GM12878 (cell line): ENCODE measurements at regions not wholly inside any gene's neighbourhood (a gene's known extent, or its start where the extent isn't known, plus 50 kb on each side); places are given as distances from the start of the nearest gene placed in this dataset.

ENCODE experiments used
- ATAC-seq: fragments of 200-7000 bp; cut with Tn5 transposase; 3 replicates; pipeline ENCODE4 v1.9.1; 2020; ENCODE audit warnings: mild to moderate bottlenecking, moderate library complexity
- BruUV-seq: library from RNA; stranded (reverse); fragments of 400-500 nt; replicated peaks from 2 replicates; lab custom pipeline; 2021; lab: Mats Ljungman, UMichigan
- CTCF ChIA-PET: fragments of 300-600 bp; sonication (Branson Sonifier 250); formaldehyde crosslinking; extraction: SDS; loops from one replicate; lab custom pipeline; 2021; ENCODE audit warnings: inconsistent platforms; lab: Yijun Ruan, JAX
- POLR2A ChIA-PET: fragments of 350-600 bp; formaldehyde crosslinking; extraction: SDS; loops from one replicate; lab custom pipeline; 2021; ENCODE audit warnings: inconsistent platforms; lab: Charles Lee
- RAD21 ChIA-PET: fragments of 300-600 bp; sonication (Branson Sonifier 250); formaldehyde crosslinking; loops from one replicate; lab custom pipeline; 2023; ENCODE audit warnings: antibody characterized with exemption; ENCODE audit not compliant: unreplicated experiment; lab: Charles Lee
- SMC1A ChIA-PET: fragments of 300-600 bp; sonication (Branson Sonifier 250); formaldehyde crosslinking; loops from one replicate; lab custom pipeline; 2023; ENCODE audit not compliant: unreplicated experiment, uncharacterized antibody; lab: Charles Lee
- DNase-seq: peaks from one replicate; pipeline ENCODE4 v3.0.0-alpha.2; 2011; ENCODE audit warnings: low read depth, low spot score
- FAIRE-seq: peaks from 3 replicates; lab custom pipeline; 2011; peaks lifted over from hg19 to GRCh38; lab: Jason Lieb, UNC
- H2AFZ ChIP-seq: 2 replicates; pipeline ENCODE4 v1.6.0; 2011; ENCODE audit warnings: low read depth, low read length, control low read depth; ENCODE audit not compliant: control insufficient read depth
- H3K27ac ChIP-seq: 2 replicates; pipeline ENCODE4 v1.5.1; 2011; ENCODE audit warnings: control low read depth; ENCODE audit not compliant: control insufficient read depth, insufficient read depth
- H3K27me3 ChIP-seq, 2 experiments: replicated peaks in 1 of 2; 2 replicates each; pipeline versions ENCODE4 v1.6.0 to v1.6.1; 2011; ENCODE audit warnings: low read length in 1 of 2; ENCODE audit not compliant: control insufficient read depth in 2 of 2, insufficient read depth in 2 of 2
- H3K36me3 ChIP-seq, 2 experiments: 2 replicates each; pipeline ENCODE4 v1.5.1; 2011; ENCODE audit warnings: low read length in 1 of 2; ENCODE audit not compliant: control insufficient read depth in 2 of 2, insufficient read depth in 2 of 2
- H3K4me1 ChIP-seq: 2 replicates; pipeline ENCODE4 v1.6.1; 2011; ENCODE audit warnings: mild to moderate bottlenecking, low read length, moderate library complexity, mixed read lengths; ENCODE audit not compliant: control insufficient read depth, insufficient read depth
- H3K4me2 ChIP-seq: 2 replicates; pipeline ENCODE4 v1.6.0; 2011; ENCODE audit warnings: control low read depth; ENCODE audit not compliant: control insufficient read depth, insufficient read depth
- H3K4me3 ChIP-seq: fragments of 200-600 bp; sonication (generic); 2 replicates; pipeline ENCODE4 v1.5.1; 2016
- H3K79me2 ChIP-seq: 2 replicates; pipeline ENCODE4 v1.6.0; 2011; ENCODE audit warnings: low read length; ENCODE audit not compliant: control insufficient read depth, insufficient read depth
- H3K9ac ChIP-seq: 2 replicates; pipeline ENCODE4 v1.8.0; 2011; ENCODE audit warnings: low read length, control low read depth, mixed read lengths; ENCODE audit not compliant: control insufficient read depth, insufficient read depth
- H3K9me3 ChIP-seq: replicated peaks from 3 replicates; pipeline ENCODE4 v1.5.1; 2011; ENCODE audit warnings: mild to moderate bottlenecking, low read length; ENCODE audit not compliant: control insufficient read depth, insufficient read depth
- H4K20me1 ChIP-seq: 2 replicates; pipeline ENCODE4 v1.6.0; 2011; ENCODE audit not compliant: control insufficient read depth, insufficient read depth
- NFYB ChIP-seq: IDR thresholded peaks from 2 replicates; pipeline ENCODE4 v1.6.1; 2011; ENCODE audit warnings: low read depth, mild to moderate bottlenecking, low read length, improper control_type of control experiment, moderate library complexity; ENCODE audit not compliant: insufficient read depth
- PKNOX1 ChIP-seq: fragments of 450-650 bp; IDR thresholded peaks from 2 replicates; pipeline ENCODE4 v1.6.1; 2016; ENCODE audit warnings: mild to moderate bottlenecking
- POLR2A ChIP-seq: IDR thresholded peaks from 2 replicates; pipeline ENCODE4 v1.6.1; 2011; ENCODE audit warnings: low read depth, mild to moderate bottlenecking, low read length
- POU2F2 ChIP-seq: IDR thresholded peaks from 3 replicates; pipeline ENCODE4 v1.6.1; 2011; ENCODE audit warnings: low read depth, mild to moderate bottlenecking, low read length, borderline replicate concordance
- ZZZ3 ChIP-seq: IDR thresholded peaks from 2 replicates; pipeline ENCODE4 v1.6.1; 2011; ENCODE audit warnings: low read depth; ENCODE audit not compliant: control insufficient read depth, insufficient read length
- WGBS: methylation state at CpG from one replicate; pipeline ENCODE4 v1.1.6; 2016; ENCODE audit warnings: low lambda C conversion rate; ENCODE audit not compliant: insufficient replicate concordance, insufficient coverage; ENCODE audit errors: missing lambda C conversion rate; 5-methylcytosine and 5-hydroxymethylcytosine counted together
- in situ Hi-C: fragments of 300-500 bp; cut with MboI; formaldehyde crosslinking; loops from 9 replicates; pipeline ENCODE4 v1.14.3; 2018; ENCODE audit warnings: mixed read lengths
- intact Hi-C: fragments of 100-400 bp; cut with micrococcal nuclease; formaldehyde crosslinking; loops from one replicate; pipeline ENCODE4 v1.14.2; 2022; ENCODE audit not compliant: unreplicated experiment

DNA sequence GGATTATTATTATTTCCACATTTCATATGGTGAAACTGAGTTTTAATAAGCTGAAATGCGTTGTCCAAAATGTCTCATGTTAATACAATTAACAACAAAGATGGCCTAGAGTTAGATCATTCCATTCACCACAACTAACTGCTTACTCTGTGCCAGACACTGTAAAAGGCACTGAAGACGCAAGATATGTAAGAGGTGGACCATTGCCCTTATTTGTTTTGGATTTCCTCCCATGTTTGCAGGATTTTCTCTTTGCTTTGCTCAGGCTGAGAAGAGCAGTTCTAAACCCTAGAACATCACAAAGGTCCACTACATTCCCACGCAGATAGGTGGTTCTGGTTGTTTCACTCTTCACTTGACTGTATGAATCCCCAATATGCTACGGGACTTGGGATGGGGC, 324.4 kb upstream of the KITLG start:
- in situ Hi-C loops, result no loop called here
- ChIA-PET POLR2A (no interaction called here), CTCF (no interaction called here), RAD21 (interaction anchor here (0.6 kb wide), 1 partner anchor 18 kb away, joined by 3 read pairs; no protein-coding TSS in a partner anchor), SMC1A (interaction anchor here (1.7 kb wide), 1 partner anchor 27 kb away, joined by 3 read pairs; no protein-coding TSS in a partner anchor)
- no peaks in the 10 kb centered on the region for H3K9me3 ChIP-seq
- intact Hi-C loops, result no loop called here
- H3K9ac ChIP-seq, result no peak overlapping the region
- H3K4me1 ChIP-seq, result no peaks in the 10 kb centered on the region
- H3K4me2 ChIP-seq, result no peak overlapping the region
- no peak overlapping the region for H3K4me3 ChIP-seq
- DNase-seq (no peak), FAIRE-seq (no peak), ATAC-seq (no peak)
- H3K27ac ChIP-seq, result no peak overlapping the region
- no peaks in the 10 kb centered on the region for H4K20me1 ChIP-seq
- no peak overlapping the region for H2AFZ ChIP-seq
- WGBS, result 32% methylated on average over 4 of the region's 4 CpGs
- no peaks in the 10 kb centered on the region for H3K79me2 ChIP-seq
- H3K36me3 ChIP-seq, result no peaks in the 10 kb centered on the region
- TF ChIP-seq POU2F2 (no peak), NFYB (no peak), PKNOX1 (no peak), ZZZ3 (no peak)
- no TSS peak for BruUV-seq
- H3K27me3 ChIP-seq, result no peaks in the 10 kb centered on the region

- FAIRE-seq (no peak), ATAC-seq (peak; percentile 74), DNase-seq (no peak)
- CTCF ChIA-PET, result no interaction called here
- RAD21 ChIA-PET, result no interaction called here
- H3K4me3 ChIP-seq, result no peak overlapping the region
- H3K9ac ChIP-seq, result no peak overlapping the region
- no peak overlapping the region for H2AFZ ChIP-seq
- POLR2A ChIA-PET, result interaction anchor here (0.6 kb wide), 1 partner anchor 784 kb away, joined by 3 read pairs; no protein-coding TSS in a partner anchor
- H3K4me2 ChIP-seq, result no peak overlapping the region
- SMC1A ChIA-PET, result interaction anchor here (0.9 to 1.7 kb wide), 4 partner anchors 13 to 28 kb away, joined by 3 to 5 read pairs (median 3); no protein-coding TSS in a partner anchor
- WGBS, result 62% methylated on average over 4 of the region's 4 CpGs
- intact Hi-C loops (no loop called here), in situ Hi-C loops (no loop called here)
- no peak overlapping the region for H3K27ac ChIP-seq
- no peaks in the 10 kb centered on the region for H3K36me3 ChIP-seq
- no peaks in the 10 kb centered on the region for H3K4me1 ChIP-seq
- no peaks in the 10 kb centered on the region for H3K79me2 ChIP-seq
- no peaks in the 10 kb centered on the region for H4K20me1 ChIP-seq
- no peaks in the 10 kb centered on the region for H3K9me3 ChIP-seq
- no peaks in the 10 kb centered on the region for H3K27me3 ChIP-seq
- BruUV-seq, result no TSS peak
- TF ChIP-seq POLR2A, result no peak
Measured at GRCh38 chr12:88903333-88903732, 323.1 kb upstream of the KITLG start.
